Stimulated activated CD4-positive, alpha-beta T cell treated with anti-CD3 and anti-CD28 coated beads, Interleukin-1b, Interleukin-23, amount 100 ng/mL, for 1 hour (primary cell): ENCODE measurements at regions not wholly inside any gene's neighbourhood (a gene's known extent, or its start where the extent isn't known, plus 50 kb on each side); places are given as distances from the start of the nearest gene placed in this dataset.

Experiments used
- DNase-seq, 2 donors: peaks; one replicate each; pipeline ENCODE4 v3.0.0-alpha.2; 2020; ENCODE audit warnings: low read depth in 2 of 2

- no peak for DNase-seq
These were observed 283.5 kb downstream of the DSEL start for GRCh38 chr18:67232991-67233390.

GRCh38 chr18:67232406-67232805 lies 284.1 kb downstream of the DSEL start:
- DNase-seq: no peak

GRCh38 chr18:67222887-67223286 lies 293.6 kb downstream of the DSEL start:
- no peak for DNase-seq

DNA sequence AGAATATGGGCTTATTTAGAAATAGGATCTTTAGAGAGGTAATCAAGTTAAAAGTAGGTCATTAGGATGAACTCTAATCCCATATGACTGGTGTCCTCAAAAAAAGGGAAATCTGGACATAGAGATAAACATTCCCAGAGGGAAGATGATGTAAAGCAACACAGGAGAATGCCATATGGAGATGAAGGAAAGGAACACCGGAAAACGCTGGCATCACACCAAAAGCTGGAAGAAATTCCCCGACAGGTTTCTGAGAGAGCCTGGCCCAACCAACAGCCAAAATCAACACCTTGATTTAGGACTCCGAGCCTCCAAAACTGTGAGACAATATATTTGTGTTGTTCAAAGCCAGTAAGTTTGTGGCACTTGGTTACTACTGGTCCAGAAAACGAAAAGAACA lies 296.7 kb downstream of the DSEL start:
- DNase-seq: no peak

DNA sequence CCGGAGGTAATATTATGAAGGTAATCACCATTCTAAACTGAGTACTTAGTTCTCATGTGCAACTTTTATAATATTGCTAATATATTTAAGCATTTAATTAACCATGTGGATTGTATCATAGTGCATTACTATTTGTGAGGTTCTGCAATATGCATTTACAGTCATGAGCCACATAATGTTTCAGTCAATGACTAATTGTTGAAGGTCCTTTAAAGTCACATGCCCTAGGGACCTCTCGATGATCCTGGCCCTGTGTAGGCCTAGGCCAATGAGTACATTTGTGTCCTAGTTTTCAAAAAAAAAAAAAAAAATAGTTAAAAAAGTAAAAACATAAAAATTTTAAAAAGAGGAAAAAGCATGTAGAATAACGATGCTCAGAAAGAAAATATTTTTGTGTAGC lies 298.0 kb downstream of the DSEL start:
- no peak for DNase-seq

DNA sequence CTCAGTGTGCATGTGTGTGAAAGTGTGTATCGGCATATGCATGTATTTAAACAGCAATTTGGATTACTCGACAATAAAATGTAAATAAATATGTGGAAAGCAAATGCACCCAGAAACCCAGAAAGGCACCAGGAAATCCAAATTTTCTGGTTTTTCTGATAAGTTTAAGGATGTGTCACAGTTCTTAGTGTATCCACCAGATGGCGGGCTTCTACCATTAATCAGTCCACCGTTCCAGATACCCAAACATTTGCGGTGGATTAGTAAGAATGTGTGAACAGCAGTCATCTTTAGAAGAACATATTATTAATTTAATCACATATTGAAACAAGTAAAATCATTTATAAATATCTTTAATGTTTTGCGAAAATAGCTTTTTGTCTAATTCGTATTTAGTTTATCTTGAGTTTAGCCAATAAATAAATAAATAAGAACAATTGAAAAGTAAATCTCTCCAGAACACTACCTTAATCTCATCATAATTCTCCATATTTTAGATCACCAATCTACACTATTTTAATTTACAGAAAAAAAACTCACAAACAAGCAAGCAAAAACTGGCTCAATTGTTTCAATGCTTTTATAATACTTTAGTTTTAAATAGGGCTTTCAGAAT lies 298.9 kb downstream of the DSEL start:
- DNase-seq: peak; percentile 14 to 20

DNA sequence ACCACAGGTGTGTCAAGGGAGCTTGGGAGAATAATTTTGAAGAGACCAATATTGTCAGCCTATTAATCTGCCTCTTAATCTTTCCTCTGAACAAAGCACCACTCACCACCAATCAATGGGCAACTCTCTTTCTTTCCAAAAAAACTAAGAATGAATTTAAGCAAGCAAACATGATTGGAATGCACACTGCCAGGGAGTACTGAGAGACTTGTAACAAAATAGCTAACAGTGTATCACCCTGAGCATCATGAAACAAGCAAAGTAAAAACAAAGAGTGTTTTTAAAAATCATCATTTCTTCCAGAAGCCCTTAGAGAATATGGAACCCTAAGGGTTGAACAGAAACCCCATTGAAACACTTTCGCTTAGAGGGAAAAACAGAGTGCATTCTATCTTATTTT lies 299.7 kb downstream of the DSEL start:
- DNase-seq: no peak

DNA sequence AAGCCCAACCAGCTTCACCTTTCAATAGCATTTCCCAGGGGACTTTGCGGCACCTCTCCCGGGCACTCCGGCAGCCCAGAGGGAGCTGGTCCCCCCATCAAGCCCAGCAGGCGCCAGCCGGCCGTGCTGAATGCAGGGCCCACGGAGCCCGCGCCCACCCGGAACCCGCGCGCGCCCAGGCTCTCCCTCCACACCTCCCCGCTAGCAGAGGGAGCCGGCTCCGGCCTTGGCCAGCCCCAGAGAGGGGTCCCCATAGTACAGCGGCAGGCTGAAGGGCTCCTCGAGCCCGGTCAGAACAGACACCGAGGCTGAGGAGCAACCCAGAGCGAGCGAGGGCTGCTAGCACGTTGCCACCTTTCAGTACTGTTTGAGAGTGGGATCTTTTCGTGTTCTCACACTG lies 300.8 kb downstream of the DSEL start:
- DNase-seq: no peak

DNA sequence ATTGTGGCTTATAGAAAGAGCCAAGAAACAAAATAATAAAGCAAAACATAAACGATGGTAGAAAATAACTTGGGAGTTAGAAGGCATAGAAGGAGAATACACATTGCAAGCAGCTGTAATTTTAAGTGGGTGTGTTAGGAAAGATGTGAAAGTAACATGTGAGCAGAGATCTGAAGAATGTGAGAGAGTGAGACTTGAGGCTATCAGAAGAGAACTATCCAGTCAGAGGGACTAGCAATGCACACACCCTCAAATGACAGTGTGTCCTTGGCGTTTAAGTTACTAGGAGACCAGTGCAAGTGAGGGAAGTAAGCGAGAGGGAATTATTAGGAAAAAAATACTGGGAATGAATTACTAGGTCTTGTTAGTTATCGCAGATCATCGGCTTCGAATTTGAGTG lies 304.9 kb downstream of the DSEL start:
- DNase-seq: no peak

- DNase-seq: no peak
These were observed 315.9 kb downstream of the DSEL start for GRCh38 chr18:67200665-67201064.

DNA sequence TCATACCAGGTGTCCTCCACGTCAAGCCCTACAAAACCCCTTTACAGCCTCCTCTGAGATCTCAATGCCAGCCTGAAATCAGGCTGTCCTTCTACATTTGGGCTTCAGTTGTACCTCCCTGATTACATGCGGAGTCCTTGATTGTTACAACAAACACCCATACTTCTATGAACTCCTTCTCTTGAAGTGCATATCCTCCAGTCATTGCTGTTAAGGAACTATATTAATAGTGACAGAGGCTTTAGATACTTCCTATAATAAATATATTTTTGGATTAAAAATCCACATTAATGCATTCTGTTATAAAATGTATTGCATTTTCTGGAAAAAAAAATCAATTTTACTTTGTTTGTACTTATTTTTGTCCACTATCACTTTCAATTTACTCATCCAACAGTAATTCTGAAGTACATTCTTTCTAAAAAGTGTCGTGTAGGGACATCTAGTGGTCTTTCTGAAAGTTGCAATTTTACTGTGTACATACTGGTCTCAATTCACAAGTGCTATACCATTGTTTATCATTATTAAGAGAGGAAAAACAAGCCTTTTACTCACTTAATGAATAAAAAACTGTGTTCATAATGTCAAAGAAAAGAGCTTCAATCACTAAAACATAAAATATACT lies 316.4 kb downstream of the DSEL start:
- DNase-seq: no peak

DNA sequence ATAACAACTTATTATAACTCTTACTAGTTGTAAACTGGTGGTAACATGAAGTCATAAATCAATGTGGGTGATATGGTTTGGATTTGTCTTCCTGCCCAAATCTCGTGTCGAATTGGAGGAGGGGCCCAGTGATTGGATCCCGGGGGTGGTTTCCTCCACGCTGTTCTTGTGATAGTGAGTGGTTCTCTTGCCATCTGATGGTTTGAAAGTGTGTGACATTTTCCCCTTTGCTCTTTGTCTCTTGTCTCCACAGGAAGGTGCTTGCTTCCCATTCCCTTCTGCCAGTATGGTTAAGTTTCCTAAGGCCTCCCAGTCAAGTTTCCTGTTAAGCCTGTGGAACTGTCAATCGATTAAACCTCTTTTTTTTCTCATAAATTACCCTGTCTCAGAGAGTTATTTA lies 321.6 kb downstream of the DSEL start:
- DNase-seq: no peak

GRCh38 chr18:67192535-67192934 lies 324.0 kb downstream of the DSEL start:
- no peak for DNase-seq

DNA sequence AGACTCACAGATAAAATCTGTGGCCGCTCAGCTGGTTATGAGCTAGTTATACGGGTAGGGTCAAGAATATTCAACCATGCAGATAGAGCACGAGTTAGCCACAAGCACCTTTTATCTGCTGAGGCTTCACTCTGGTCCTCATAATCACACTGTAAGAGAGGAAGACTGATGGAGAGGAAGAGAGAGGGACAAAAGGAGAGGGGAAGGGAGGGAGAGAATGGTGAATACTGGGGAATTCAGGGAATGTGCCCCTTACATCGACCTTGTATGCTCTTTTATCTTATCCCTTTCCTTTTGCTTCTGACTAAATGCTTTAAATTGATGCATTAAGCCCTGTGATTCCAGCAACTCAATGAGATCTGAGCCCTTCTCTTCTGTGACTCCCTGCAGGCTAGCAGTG lies 333.1 kb downstream of the DSEL start:
- no peak for DNase-seq

DNA sequence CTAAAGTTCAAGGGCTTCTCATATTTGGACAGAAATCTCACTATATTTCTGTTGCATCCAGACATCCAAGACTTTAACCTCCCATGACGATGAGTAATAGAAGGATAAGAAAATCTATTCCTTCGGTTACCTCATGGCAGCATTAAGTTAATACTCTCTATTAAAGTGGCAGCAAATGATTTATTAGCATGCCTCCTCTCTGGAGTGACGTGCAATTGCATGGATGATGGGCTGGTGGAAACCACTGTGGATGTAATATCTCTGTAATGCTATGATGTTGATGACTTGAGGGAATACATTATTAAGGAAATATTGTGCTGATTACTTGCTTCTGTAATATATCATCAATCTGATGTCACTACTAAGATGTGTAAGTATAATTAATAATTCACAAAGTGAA lies 336.8 kb downstream of the DSEL start:
- DNase-seq: no peak

GRCh38 chr18:67159662-67160061 lies 356.9 kb downstream of the DSEL start:
- no peak for DNase-seq

GRCh38 chr18:67154979-67155378 lies 361.5 kb downstream of the DSEL start:
- DNase-seq: no peak

DNA sequence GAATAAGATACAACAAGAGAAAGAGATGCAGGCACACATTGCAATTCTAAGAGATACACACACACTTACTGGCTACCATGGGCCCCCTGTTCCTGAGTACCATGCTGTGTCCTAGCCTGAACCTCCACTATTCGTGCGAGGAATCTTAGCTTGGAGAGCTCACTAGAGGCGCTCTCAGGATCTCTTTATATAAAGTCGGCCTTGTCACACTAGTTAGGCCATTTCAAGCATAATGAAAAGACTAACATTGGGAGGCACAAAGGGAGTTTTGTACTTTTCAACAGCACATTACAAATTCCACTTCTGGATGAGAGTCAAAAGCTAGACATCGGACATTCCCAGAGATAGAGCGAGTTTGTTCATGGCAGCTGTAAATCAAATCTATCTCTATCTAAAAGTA lies 365.2 kb downstream of the DSEL start:
- no peak for DNase-seq

- no peak for DNase-seq
These were observed 370.8 kb downstream of the DSEL start for GRCh38 chr18:67145586-67146292.

- no peak for DNase-seq
These were observed 372.2 kb downstream of the DSEL start for GRCh38 chr18:67144329-67144728.

GRCh38 chr18:67143028-67143427 lies 373.5 kb downstream of the DSEL start:
- no peak for DNase-seq

- DNase-seq: no peak
These were observed 373.9 kb downstream of the DSEL start for GRCh38 chr18:67142604-67143003.

- DNase-seq: no peak
These were observed 376.0 kb downstream of the DSEL start for GRCh38 chr18:67140495-67140894.
